ENCODE measurements at regions not wholly inside any gene's neighbourhood (a gene's known extent, or its start where the extent isn't known, plus 50 kb on each side); places are given as distances from the start of the nearest gene placed in this dataset.
"Not testable (repeated sequence)": the region's sequence is repeated elsewhere in the genome, so short reads cannot be mapped to it uniquely, and the experiment has no call there.

- H3K79me2 ChIP-seq (ENCODE audit: control insufficient read depth, low read length); H3K27ac ChIP-seq (ENCODE audit: low read depth, low read length); H3K4me1 ChIP-seq (ENCODE audit: control insufficient read depth, low read length); H4K20me1 ChIP-seq (ENCODE audit: control insufficient read depth, insufficient read depth, low read depth, low read length); H3K36me3 ChIP-seq (ENCODE audit: control insufficient read depth, low read length); H3K4me2 ChIP-seq (ENCODE audit: low read length); H3K9me2 ChIP-seq (replicated peaks; ENCODE audit: control insufficient read depth, low read length); H3K27me3 ChIP-seq (ENCODE audit: control insufficient read depth, low read length); H3K4me3 ChIP-seq (ENCODE audit: low read length); H3F3A ChIP-seq (ENCODE audit: control insufficient read depth, insufficient read depth); H3K9me3 ChIP-seq (ENCODE audit: control insufficient read depth, insufficient read depth, low read length): not testable (repeated sequence)
Measured at GRCh38 chr14:48259876-48260275, 584.5 kb upstream of the MDGA2 start.

GRCh38 chr14:48259232-48259631 lies 583.8 kb upstream of the MDGA2 start:
- not testable (repeated sequence) for H3K4me2 ChIP-seq (ENCODE audit: low read length); H3K36me3 ChIP-seq (ENCODE audit: control insufficient read depth, low read length); H3K9me2 ChIP-seq (replicated peaks; ENCODE audit: control insufficient read depth, low read length); H3K27me3 ChIP-seq (ENCODE audit: control insufficient read depth, low read length); H3K4me1 ChIP-seq (ENCODE audit: control insufficient read depth, low read length); H3F3A ChIP-seq (ENCODE audit: control insufficient read depth, insufficient read depth); H3K9me3 ChIP-seq (ENCODE audit: control insufficient read depth, insufficient read depth, low read length); H3K79me2 ChIP-seq (ENCODE audit: control insufficient read depth, low read length); H3K27ac ChIP-seq (ENCODE audit: low read depth, low read length); H3K4me3 ChIP-seq (ENCODE audit: low read length); H4K20me1 ChIP-seq (ENCODE audit: control insufficient read depth, insufficient read depth, low read depth, low read length)

DNA sequence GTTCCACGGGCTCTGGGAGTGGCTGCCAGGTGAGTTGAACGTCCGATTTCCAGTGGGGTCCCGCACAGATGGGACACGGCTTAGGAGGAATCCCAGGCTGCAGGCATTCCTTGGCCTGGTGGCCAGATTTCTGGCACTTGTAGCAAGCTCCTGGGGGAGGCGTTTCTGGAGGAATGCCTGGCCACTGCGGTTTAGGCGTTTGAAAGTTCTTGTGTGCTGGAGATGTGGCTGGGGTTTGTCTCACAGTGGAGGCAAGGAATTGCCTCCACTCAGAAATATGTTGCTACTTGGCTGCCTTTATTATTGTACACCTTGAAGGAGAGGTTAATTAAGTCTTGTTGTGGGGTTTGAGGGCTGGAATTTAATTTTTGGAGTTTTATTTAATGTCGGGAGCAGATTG lies 583.3 kb upstream of the MDGA2 start:
- H3F3A ChIP-seq (ENCODE audit: control insufficient read depth, insufficient read depth); H3K27me3 ChIP-seq (ENCODE audit: control insufficient read depth, low read length); H3K79me2 ChIP-seq (ENCODE audit: control insufficient read depth, low read length); H3K27ac ChIP-seq (ENCODE audit: low read depth, low read length); H3K9me3 ChIP-seq (ENCODE audit: control insufficient read depth, insufficient read depth, low read length); H3K4me3 ChIP-seq (ENCODE audit: low read length); H3K4me2 ChIP-seq (ENCODE audit: low read length); H3K9me2 ChIP-seq (replicated peaks; ENCODE audit: control insufficient read depth, low read length); H4K20me1 ChIP-seq (ENCODE audit: control insufficient read depth, insufficient read depth, low read depth, low read length); H3K4me1 ChIP-seq (ENCODE audit: control insufficient read depth, low read length); H3K36me3 ChIP-seq (ENCODE audit: control insufficient read depth, low read length): not testable (repeated sequence)

- no peak overlapping the region for H3K4me3 ChIP-seq (ENCODE audit: low read length)
- TF ChIP-seq, protein P1, sequence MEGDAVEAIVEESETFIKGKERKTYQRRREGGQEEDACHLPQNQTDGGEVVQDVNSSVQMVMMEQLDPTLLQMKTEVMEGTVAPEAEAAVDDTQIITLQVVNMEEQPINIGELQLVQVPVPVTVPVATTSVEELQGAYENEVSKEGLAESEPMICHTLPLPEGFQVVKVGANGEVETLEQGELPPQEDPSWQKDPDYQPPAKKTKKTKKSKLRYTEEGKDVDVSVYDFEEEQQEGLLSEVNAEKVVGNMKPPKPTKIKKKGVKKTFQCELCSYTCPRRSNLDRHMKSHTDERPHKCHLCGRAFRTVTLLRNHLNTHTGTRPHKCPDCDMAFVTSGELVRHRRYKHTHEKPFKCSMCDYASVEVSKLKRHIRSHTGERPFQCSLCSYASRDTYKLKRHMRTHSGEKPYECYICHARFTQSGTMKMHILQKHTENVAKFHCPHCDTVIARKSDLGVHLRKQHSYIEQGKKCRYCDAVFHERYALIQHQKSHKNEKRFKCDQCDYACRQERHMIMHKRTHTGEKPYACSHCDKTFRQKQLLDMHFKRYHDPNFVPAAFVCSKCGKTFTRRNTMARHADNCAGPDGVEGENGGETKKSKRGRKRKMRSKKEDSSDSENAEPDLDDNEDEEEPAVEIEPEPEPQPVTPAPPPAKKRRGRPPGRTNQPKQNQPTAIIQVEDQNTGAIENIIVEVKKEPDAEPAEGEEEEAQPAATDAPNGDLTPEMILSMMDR (IDR thresholded peaks at IDR 0.05; ENCODE audit: low read depth, low read length, poor library complexity, severe bottlenecking) = no peak
- TF ChIP-seq EZH2phosphoT487 (IDR thresholded peaks at IDR 0.05; ENCODE audit: borderline replicate concordance, low read length) = no peak
Measured at GRCh38 chr14:48253020-48253419, 577.6 kb upstream of the MDGA2 start.

GRCh38 chr14:48251290-48251689 lies 575.9 kb upstream of the MDGA2 start:
- H3F3A ChIP-seq (ENCODE audit: control insufficient read depth, insufficient read depth) = no peaks in the 10 kb centered on the region
- H3K4me1 ChIP-seq (ENCODE audit: control insufficient read depth, low read length) = no peaks in the 10 kb centered on the region
- no peaks in the 10 kb centered on the region for H3K79me2 ChIP-seq (ENCODE audit: control insufficient read depth, low read length)
- no peak overlapping the region for H3K27ac ChIP-seq (ENCODE audit: low read depth, low read length)
- no peaks in the 10 kb centered on the region for H3K27me3 ChIP-seq (ENCODE audit: control insufficient read depth, low read length)
- no peak for TF ChIP-seq EZH2phosphoT487 (IDR thresholded peaks at IDR 0.05; ENCODE audit: borderline replicate concordance, low read length)
- TF ChIP-seq, protein P1 (IDR thresholded peaks at IDR 0.05; ENCODE audit: low read depth, low read length, poor library complexity, severe bottlenecking) = no peak
- H3K36me3 ChIP-seq (ENCODE audit: control insufficient read depth, low read length) = no peaks in the 10 kb centered on the region
- H3K9me3 ChIP-seq (ENCODE audit: control insufficient read depth, insufficient read depth, low read length) = no peaks in the 10 kb centered on the region
- H4K20me1 ChIP-seq (ENCODE audit: control insufficient read depth, insufficient read depth, low read depth, low read length) = no peaks in the 10 kb centered on the region
- H3K9me2 ChIP-seq (replicated peaks; ENCODE audit: control insufficient read depth, low read length) = no peaks in the 10 kb centered on the region; the same call in 1 of the 2 replicates
- no peak overlapping the region for H3K4me2 ChIP-seq (ENCODE audit: low read length)
- no peak overlapping the region for H3K4me3 ChIP-seq (ENCODE audit: low read length)

More at GRCh38 chr14:48253020-48253419, 577.6 kb upstream of the MDGA2 start:
- H3K36me3 ChIP-seq (ENCODE audit: control insufficient read depth, low read length) = no peaks in the 10 kb centered on the region
- H3K9me3 ChIP-seq (ENCODE audit: control insufficient read depth, insufficient read depth, low read length) = no peaks in the 10 kb centered on the region
- H3K9me2 ChIP-seq (replicated peaks; ENCODE audit: control insufficient read depth, low read length) = no peaks in the 10 kb centered on the region; the same call in 1 of the 2 replicates
- no peaks in the 10 kb centered on the region for H3F3A ChIP-seq (ENCODE audit: control insufficient read depth, insufficient read depth)
- H3K27ac ChIP-seq (ENCODE audit: low read depth, low read length) = no peak overlapping the region
- no peaks in the 10 kb centered on the region for H3K79me2 ChIP-seq (ENCODE audit: control insufficient read depth, low read length)
- no peaks in the 10 kb centered on the region for H3K4me1 ChIP-seq (ENCODE audit: control insufficient read depth, low read length)
- H4K20me1 ChIP-seq (ENCODE audit: control insufficient read depth, insufficient read depth, low read depth, low read length) = no peaks in the 10 kb centered on the region
- H3K4me2 ChIP-seq (ENCODE audit: low read length) = no peak overlapping the region
- H3K27me3 ChIP-seq (ENCODE audit: control insufficient read depth, low read length) = no peaks in the 10 kb centered on the region
